ENCODE measurements at regions not wholly inside any gene's neighbourhood (a gene's known extent, or its start where the extent isn't known, plus 50 kb on each side); places are given as distances from the start of the nearest gene placed in this dataset.

DNA sequence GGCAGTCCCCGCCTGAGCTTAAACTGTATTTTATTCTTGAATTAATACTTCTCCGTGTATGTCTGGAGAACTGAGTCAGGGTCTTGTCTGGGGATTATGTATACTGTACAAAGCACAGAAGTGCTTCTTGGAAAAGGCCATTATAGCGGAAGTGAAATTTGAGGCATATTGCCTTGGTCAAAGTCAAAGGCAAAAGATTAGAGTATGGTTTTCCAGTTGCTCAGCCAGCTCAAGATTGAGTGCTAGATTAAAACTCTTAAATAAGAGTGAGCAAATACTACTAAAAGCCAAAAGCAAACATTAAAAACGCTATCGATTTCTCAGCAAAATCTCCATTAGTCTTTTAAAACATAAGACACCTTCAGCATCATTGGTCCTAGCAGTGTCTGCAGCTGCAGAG lies 207.7 kb upstream of the MAN1A1 start:
- no peak for DNase-seq (ENCODE audit: low read depth, low spot score)
- in situ Hi-C loops (cut with HindIII; ENCODE audit: low sequenced_read_pairs) = no loop called here
- TF ChIP-seq CTCF (IDR thresholded peaks at IDR 0.05; ENCODE audit: low read depth, low read length) = no peak
- no peak overlapping the region for H3K4me3 ChIP-seq (ENCODE audit: low read depth, low read length)

DNA sequence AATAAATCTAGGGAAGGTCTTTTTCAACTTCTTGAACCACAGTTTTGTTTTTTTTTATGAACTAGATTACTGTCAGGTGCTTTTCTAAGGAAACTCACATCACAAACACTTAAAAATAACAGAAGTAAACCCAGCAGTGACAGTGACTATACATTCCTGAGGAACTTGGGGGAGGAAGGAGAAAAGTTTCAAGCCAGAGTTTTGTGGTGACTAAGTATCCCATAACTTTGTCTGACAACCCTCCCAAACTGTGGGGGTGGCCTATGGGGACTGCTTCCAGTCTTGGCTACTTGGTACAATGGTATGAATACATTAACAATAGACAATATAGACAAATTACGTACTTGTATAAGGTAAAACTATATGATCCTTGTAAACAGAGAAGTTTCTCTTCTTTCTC lies 202.5 kb upstream of the MAN1A1 start:
- no peak for TF ChIP-seq CTCF (IDR thresholded peaks at IDR 0.05; ENCODE audit: low read depth, low read length)
- no peak for DNase-seq (ENCODE audit: low read depth, low spot score)
- no peak overlapping the region for H3K4me3 ChIP-seq (ENCODE audit: low read depth, low read length)
- in situ Hi-C loops (cut with HindIII; ENCODE audit: low sequenced_read_pairs) = no loop called here

GRCh38 chr6:119547024-119547423 lies 197.5 kb upstream of the MAN1A1 start:
- in situ Hi-C loops (cut with HindIII; ENCODE audit: low sequenced_read_pairs) = no loop called here
- no peak for DNase-seq (ENCODE audit: low read depth, low spot score)
- H3K4me3 ChIP-seq (ENCODE audit: low read depth, low read length) = no peak overlapping the region
- no peak for TF ChIP-seq CTCF (IDR thresholded peaks at IDR 0.05; ENCODE audit: low read depth, low read length)

DNA sequence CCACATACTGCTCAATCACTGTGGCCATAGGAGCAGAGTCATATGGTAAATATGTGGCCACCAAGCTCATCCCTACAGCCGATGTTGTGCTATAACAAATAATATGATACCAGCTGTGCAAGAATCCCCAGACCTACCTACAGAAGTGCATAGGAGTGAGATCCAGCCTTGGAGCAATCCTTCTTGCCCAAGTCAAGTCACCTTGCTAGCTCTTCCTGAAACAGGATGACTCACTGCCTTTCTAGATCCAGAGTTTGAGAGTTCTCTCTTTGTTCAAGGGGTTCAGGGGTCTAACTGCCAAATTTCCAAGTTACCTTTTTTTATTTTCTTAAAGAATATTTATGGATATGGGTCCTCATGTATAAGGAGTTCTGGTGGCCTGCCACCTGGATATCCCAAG lies 195.7 kb upstream of the MAN1A1 start:
- no peak for TF ChIP-seq CTCF (IDR thresholded peaks at IDR 0.05; ENCODE audit: low read depth, low read length)
- no peak overlapping the region for H3K4me3 ChIP-seq (ENCODE audit: low read depth, low read length)
- no peak for DNase-seq (ENCODE audit: low read depth, low spot score)
- in situ Hi-C loops (cut with HindIII; ENCODE audit: low sequenced_read_pairs) = no loop called here

- DNase-seq (ENCODE audit: low read depth, low spot score) = no peak
- in situ Hi-C loops (cut with HindIII; ENCODE audit: low sequenced_read_pairs) = no loop called here
- TF ChIP-seq CTCF (IDR thresholded peaks at IDR 0.05; ENCODE audit: low read depth, low read length) = no peak
- H3K4me3 ChIP-seq (ENCODE audit: low read depth, low read length) = no peak overlapping the region
These were observed 195.0 kb upstream of the MAN1A1 start for GRCh38 chr6:119544325-119545175.

GRCh38 chr6:119543332-119543731 lies 193.8 kb upstream of the MAN1A1 start:
- DNase-seq (ENCODE audit: low read depth, low spot score) = no peak
- H3K4me3 ChIP-seq (ENCODE audit: low read depth, low read length) = no peak overlapping the region
- no peak for TF ChIP-seq CTCF (IDR thresholded peaks at IDR 0.05; ENCODE audit: low read depth, low read length)
- in situ Hi-C loops (cut with HindIII; ENCODE audit: low sequenced_read_pairs) = no loop called here

Data from astrocyte of the spinal cord (primary cell).